HEK293 (cell line): ENCODE measurements at regions not wholly inside any gene's neighbourhood (a gene's known extent, or its start where the extent isn't known, plus 50 kb on each side); places are given as distances from the start of the nearest gene placed in this dataset.

Source experiments
- CTCF ChIA-PET: fragments of 350-600 bp; formaldehyde crosslinking; extraction: SDS; loops from one replicate; lab custom pipeline; 2021; ENCODE audit warnings: antibody characterized with exemption; lab: Yijun Ruan, JAX
- POLR2A ChIA-PET: fragments of 300-600 bp; formaldehyde crosslinking; extraction: SDS; loops from one replicate; lab custom pipeline; 2020; ENCODE audit warnings: antibody characterized with exemption, inconsistent platforms; lab: Yijun Ruan, JAX
- H3K27ac ChIP-seq: fragments of 200-500 bp; sonication (Bioruptor generic); 2 replicates; pipeline ENCODE4 v1.5.1; 2014; ENCODE audit warnings: low read depth, low read length, control low read depth, inconsistent platforms; ENCODE audit errors: extremely low read depth
- H3K36me3 ChIP-seq, 2 experiments: fragments of 200-500 bp in 1 of 2; sonication (Bioruptor generic) in 1 of 2; 1 replicate in 1 of 2; 2 replicates in 1 of 2; pipeline ENCODE4 v1.5.1; 2014 to 2017; ENCODE audit warnings: inconsistent platforms in 2 of 2, low read length in 2 of 2; ENCODE audit not compliant: control insufficient read depth in 2 of 2, insufficient read depth in 1 of 2
- H3K4me1 ChIP-seq: fragments of 200-500 bp; sonication (Bioruptor generic); 2 replicates; pipeline ENCODE4 v1.5.1; 2014; ENCODE audit warnings: mild to moderate bottlenecking, low read length, inconsistent platforms; ENCODE audit not compliant: control insufficient read depth, insufficient read depth
- H3K4me3 ChIP-seq: 2 replicates; pipeline ENCODE4 v1.5.1; 2011; ENCODE audit warnings: low read depth, mild to moderate bottlenecking, control low read depth, low read length, moderate library complexity
- H3K9me3 ChIP-seq: fragments of 200-500 bp; sonication (Bioruptor generic); 2 replicates; pipeline ENCODE4 v1.5.1; 2014; ENCODE audit warnings: low read depth, low read length, inconsistent platforms; ENCODE audit not compliant: control insufficient read depth, insufficient read depth
- HOXC10 ChIP-seq: sonication (generic); formaldehyde crosslinking; IDR thresholded peaks from 2 replicates; pipeline ENCODE4 v1.8.1; 2023; ENCODE audit warnings: mild to moderate bottlenecking, missing genetic modification reagents
- IKZF3 ChIP-seq: fragments of 450-650 bp; IDR thresholded peaks from 2 replicates; pipeline ENCODE4 v1.5.0; 2018; ENCODE audit warnings: missing biosample characterization, mild to moderate bottlenecking, missing genetic modification characterization, moderate library complexity
- KLF9 ChIP-seq: fragments of 450-650 bp; formaldehyde crosslinking; IDR thresholded peaks from 2 replicates; pipeline ENCODE4 v1.5.1; 2016; ENCODE audit warnings: missing biosample characterization, missing genetic modification characterization, low read depth
- SETDB1 ChIP-seq: IDR thresholded peaks from one replicate; pipeline ENCODE4 v1.6.1; 2017; ENCODE audit warnings: mild to moderate bottlenecking, low read length, moderate library complexity, mixed read lengths; ENCODE audit not compliant: insufficient read length
- SP7 ChIP-seq: fragments of 450-650 bp; formaldehyde crosslinking; IDR thresholded peaks from 2 replicates; pipeline ENCODE4 v1.5.1; 2016; ENCODE audit warnings: missing biosample characterization, missing genetic modification characterization
- WT1 ChIP-seq: fragments of 450-650 bp; formaldehyde crosslinking; IDR thresholded peaks from 2 replicates; pipeline ENCODE4 v1.5.1; 2016; ENCODE audit warnings: missing biosample characterization, missing genetic modification characterization
- ZBTB8A ChIP-seq: fragments of 450-650 bp; formaldehyde crosslinking; IDR thresholded peaks from 2 replicates; pipeline ENCODE4 v1.5.1; 2016; ENCODE audit warnings: missing biosample characterization, missing genetic modification characterization
- ZFP37 ChIP-seq: fragments of 450-650 bp; formaldehyde crosslinking; IDR thresholded peaks from 2 replicates; pipeline ENCODE4 v1.5.1; 2016; ENCODE audit warnings: missing biosample characterization, missing genetic modification characterization
- ZFP69B ChIP-seq: fragments of 450-650 bp; formaldehyde crosslinking; IDR thresholded peaks from 2 replicates; pipeline ENCODE4 v1.5.1; 2016; ENCODE audit warnings: missing biosample characterization, missing genetic modification characterization
- ZNF112 ChIP-seq: fragments of 450-650 bp; formaldehyde crosslinking; IDR thresholded peaks from 2 replicates; pipeline ENCODE4 v1.5.0; 2017; ENCODE audit warnings: missing biosample characterization, missing genetic modification characterization
- ZNF121 ChIP-seq: fragments of 450-650 bp; formaldehyde crosslinking; IDR thresholded peaks from 2 replicates; pipeline ENCODE4 v1.5.1; 2016; ENCODE audit warnings: missing biosample characterization, missing genetic modification characterization
- ZNF138 ChIP-seq: fragments of 450-650 bp; formaldehyde crosslinking; IDR thresholded peaks from 2 replicates; pipeline ENCODE4 v1.5.1; 2016; ENCODE audit warnings: missing biosample characterization, missing genetic modification characterization, borderline replicate concordance
- ZNF366 ChIP-seq: fragments of 450-650 bp; formaldehyde crosslinking; conservative IDR thresholded peaks from 2 replicates; pipeline ENCODE4 v1.5.1; 2016; ENCODE audit warnings: missing biosample characterization, missing genetic modification characterization
- ZNF404 ChIP-seq: fragments of 450-650 bp; formaldehyde crosslinking; IDR thresholded peaks from 2 replicates; pipeline ENCODE4 v1.5.1; 2017; ENCODE audit warnings: missing biosample characterization, missing genetic modification characterization
- ZNF426 ChIP-seq: fragments of 450-650 bp; formaldehyde crosslinking; IDR thresholded peaks from 2 replicates; pipeline ENCODE4 v1.5.1; 2017; ENCODE audit warnings: missing biosample characterization, missing genetic modification characterization, mild to moderate bottlenecking, inconsistent platforms, moderate library complexity
- ZNF624 ChIP-seq: fragments of 450-650 bp; formaldehyde crosslinking; IDR thresholded peaks from 2 replicates; pipeline ENCODE4 v1.5.1; 2017; ENCODE audit warnings: missing biosample characterization, missing genetic modification characterization
- ZNF660 ChIP-seq: fragments of 450-650 bp; IDR thresholded peaks from 2 replicates; pipeline ENCODE4 v1.5.1; 2018; ENCODE audit warnings: missing biosample characterization, mild to moderate bottlenecking, missing genetic modification characterization
- ZNF747 ChIP-seq: fragments of 450-650 bp; formaldehyde crosslinking; IDR thresholded peaks from 2 replicates; pipeline ENCODE4 v1.5.1; 2016; ENCODE audit warnings: missing biosample characterization, missing genetic modification characterization
- ZSCAN30 ChIP-seq: fragments of 450-650 bp; IDR thresholded peaks from 2 replicates; pipeline ENCODE4 v1.5.1; 2018; ENCODE audit warnings: missing biosample characterization, mild to moderate bottlenecking, missing genetic modification characterization, moderate library complexity
- TF ChIP-seq, protein P1 (sequence below): fragments of 450-650 bp; formaldehyde crosslinking; IDR thresholded peaks from 2 replicates; pipeline ENCODE4 v1.5.1; 2016; ENCODE audit warnings: missing biosample characterization, missing genetic modification characterization
- TF ChIP-seq, protein P2 (sequence below): fragments of 450-650 bp; formaldehyde crosslinking; conservative IDR thresholded peaks from 2 replicates; pipeline ENCODE4 v1.5.1; 2016; ENCODE audit warnings: low read depth, missing biosample characterization, missing genetic modification characterization
- TF ChIP-seq, protein P3 (sequence below): fragments of 450-650 bp; formaldehyde crosslinking; conservative IDR thresholded peaks from 2 replicates; pipeline ENCODE4 v1.5.1; 2016; ENCODE audit warnings: low read depth, missing biosample characterization, missing genetic modification characterization

DNA sequence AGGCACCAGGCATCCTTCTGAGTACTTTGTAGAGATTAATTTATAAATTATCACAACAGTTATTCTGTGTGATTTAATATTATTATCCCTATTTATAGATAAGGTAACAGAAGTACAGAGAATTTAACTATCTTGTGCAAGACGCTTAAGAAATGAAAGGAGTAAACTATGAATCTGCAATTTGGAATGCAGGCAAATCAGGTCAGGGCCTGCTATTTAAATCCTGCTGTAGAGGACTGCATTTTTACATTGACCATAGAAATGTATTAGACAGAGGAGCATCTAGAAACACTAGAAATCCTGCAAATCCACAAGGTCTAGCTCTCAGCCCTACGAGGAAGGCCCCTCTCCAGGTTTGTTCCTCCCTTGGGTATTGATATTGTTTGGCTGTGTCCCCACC is 336.2 kb downstream of the ETS1 start (continued):
- TF ChIP-seq, protein P1, sequence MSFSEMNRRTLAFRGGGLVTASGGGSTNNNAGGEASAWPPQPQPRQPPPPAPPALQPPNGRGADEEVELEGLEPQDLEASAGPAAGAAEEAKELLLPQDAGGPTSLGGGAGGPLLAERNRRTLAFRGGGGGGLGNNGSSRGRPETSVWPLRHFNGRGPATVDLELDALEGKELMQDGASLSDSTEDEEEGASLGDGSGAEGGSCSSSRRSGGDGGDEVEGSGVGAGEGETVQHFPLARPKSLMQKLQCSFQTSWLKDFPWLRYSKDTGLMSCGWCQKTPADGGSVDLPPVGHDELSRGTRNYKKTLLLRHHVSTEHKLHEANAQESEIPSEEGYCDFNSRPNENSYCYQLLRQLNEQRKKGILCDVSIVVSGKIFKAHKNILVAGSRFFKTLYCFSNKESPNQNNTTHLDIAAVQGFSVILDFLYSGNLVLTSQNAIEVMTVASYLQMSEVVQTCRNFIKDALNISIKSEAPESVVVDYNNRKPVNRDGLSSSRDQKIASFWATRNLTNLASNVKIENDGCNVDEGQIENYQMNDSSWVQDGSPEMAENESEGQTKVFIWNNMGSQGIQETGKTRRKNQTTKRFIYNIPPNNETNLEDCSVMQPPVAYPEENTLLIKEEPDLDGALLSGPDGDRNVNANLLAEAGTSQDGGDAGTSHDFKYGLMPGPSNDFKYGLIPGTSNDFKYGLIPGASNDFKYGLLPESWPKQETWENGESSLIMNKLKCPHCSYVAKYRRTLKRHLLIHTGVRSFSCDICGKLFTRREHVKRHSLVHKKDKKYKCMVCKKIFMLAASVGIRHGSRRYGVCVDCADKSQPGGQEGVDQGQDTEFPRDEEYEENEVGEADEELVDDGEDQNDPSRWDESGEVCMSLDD (tag by site-specific recombination): no peak
- no peak for TF ChIP-seq ZNF121
- TF ChIP-seq ZFP37: no peak
- no peak for TF ChIP-seq ZNF426 (tag by site-specific recombination)
- no peak for TF ChIP-seq SETDB1
- TF ChIP-seq ZBTB8A: no peak
- TF ChIP-seq ZNF660 (tag by site-specific recombination): no peak

DNA sequence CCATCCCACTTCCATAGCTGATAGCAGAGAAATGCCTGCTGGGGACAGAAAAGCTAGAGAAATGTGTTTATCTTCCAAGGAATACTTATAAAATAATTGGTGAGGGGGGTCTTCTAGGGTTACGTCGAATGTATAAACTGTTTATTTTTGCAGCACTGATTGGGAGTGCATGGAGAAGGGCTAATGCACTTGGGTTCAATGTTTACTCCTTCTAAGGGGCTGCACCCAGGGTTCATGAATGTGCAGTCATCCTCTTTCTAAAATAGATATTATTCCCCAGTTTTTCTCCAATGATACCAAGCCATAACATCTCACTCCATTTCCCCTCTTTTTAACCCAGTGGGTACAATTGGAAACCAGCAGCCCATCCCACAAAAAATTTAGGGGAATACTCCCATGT is 336.9 kb downstream of the ETS1 start:
- CTCF ChIA-PET: no interaction called here

DNA sequence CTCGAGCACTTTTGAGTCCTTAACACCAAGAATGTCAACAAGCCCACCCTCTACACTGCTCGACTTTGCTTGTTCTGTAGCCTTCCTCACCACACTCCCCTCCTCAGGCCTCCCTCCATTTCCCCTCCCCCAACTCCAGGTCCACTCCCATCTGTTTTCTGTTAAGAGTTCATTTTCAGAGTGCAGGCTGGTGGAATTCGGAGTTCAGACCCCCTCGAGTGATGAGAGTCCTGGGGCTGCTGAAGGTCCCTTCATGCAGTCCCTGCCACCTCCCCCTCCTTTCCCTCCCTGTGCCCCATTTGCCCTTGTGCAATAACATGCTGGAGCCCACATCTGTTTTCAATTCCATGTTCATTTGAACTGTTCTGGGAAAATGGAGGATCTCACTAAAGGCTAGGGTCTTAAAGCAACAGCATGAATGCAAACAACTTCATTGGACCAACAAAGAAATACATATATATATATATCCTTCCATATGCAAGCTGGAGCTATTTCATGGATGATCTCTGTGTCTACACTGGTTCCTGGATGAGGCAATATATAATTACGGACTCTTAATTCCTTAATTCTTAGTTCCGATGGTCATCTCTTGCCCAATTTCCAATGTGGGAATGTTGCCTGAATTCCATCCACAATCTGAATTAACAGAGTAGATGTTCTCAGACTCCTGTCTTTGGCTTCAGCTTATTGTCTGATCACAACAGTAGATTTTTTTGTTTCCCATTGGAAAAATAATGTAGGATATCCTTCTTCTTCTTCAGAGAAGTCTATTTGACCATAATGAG is 340.4 kb downstream of the ETS1 start:
- H3K36me3 ChIP-seq: no peaks in the 10 kb centered on the region
- CTCF ChIA-PET: no interaction called here
- H3K4me1 ChIP-seq: no peaks in the 10 kb centered on the region
- TF ChIP-seq WT1: no peak
- TF ChIP-seq IKZF3 (tag by site-specific recombination): no peak
- no peak for TF ChIP-seq ZSCAN30 (tag by site-specific recombination)
- TF ChIP-seq ZNF112: no peak
- TF ChIP-seq, protein P2, sequence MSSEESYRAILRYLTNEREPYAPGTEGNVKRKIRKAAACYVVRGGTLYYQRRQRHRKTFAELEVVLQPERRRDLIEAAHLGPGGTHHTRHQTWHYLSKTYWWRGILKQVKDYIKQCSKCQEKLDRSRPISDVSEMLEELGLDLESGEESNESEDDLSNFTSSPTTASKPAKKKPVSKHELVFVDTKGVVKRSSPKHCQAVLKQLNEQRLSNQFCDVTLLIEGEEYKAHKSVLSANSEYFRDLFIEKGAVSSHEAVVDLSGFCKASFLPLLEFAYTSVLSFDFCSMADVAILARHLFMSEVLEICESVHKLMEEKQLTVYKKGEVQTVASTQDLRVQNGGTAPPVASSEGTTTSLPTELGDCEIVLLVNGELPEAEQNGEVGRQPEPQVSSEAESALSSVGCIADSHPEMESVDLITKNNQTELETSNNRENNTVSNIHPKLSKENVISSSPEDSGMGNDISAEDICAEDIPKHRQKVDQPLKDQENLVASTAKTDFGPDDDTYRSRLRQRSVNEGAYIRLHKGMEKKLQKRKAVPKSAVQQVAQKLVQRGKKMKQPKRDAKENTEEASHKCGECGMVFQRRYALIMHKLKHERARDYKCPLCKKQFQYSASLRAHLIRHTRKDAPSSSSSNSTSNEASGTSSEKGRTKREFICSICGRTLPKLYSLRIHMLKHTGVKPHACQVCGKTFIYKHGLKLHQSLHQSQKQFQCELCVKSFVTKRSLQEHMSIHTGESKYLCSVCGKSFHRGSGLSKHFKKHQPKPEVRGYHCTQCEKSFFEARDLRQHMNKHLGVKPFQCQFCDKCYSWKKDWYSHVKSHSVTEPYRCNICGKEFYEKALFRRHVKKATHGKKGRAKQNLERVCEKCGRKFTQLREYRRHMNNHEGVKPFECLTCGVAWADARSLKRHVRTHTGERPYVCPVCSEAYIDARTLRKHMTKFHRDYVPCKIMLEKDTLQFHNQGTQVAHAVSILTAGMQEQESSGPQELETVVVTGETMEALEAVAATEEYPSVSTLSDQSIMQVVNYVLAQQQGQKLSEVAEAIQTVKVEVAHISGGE (tag by site-specific recombination): no peak
- TF ChIP-seq SP7: no peak
- TF ChIP-seq, all 188 proteins: peak for 0
- Histone ChIP-seq H3K9me3 (no peaks in the 10 kb centered on the region), H3K4me3 (no peak overlapping the region), H3K27ac (no peak overlapping the region)
- POLR2A ChIA-PET: no interaction called here

More for the DNA sequence above, 336.9 kb downstream of the ETS1 start:
- no peak overlapping the region for H3K27ac ChIP-seq
- no peak overlapping the region for H3K4me3 ChIP-seq
- no peaks in the 10 kb centered on the region for H3K9me3 ChIP-seq
- no peaks in the 10 kb centered on the region for H3K4me1 ChIP-seq
- POLR2A ChIA-PET: no interaction called here
- TF ChIP-seq SETDB1: no peak
- TF ChIP-seq ZFP69B (tag by site-specific recombination): no peak
- TF ChIP-seq KLF9: no peak
- TF ChIP-seq ZNF624 (tag by site-specific recombination): no peak
- no peak for TF ChIP-seq ZNF747 (tag by site-specific recombination)
- TF ChIP-seq, protein P3, sequence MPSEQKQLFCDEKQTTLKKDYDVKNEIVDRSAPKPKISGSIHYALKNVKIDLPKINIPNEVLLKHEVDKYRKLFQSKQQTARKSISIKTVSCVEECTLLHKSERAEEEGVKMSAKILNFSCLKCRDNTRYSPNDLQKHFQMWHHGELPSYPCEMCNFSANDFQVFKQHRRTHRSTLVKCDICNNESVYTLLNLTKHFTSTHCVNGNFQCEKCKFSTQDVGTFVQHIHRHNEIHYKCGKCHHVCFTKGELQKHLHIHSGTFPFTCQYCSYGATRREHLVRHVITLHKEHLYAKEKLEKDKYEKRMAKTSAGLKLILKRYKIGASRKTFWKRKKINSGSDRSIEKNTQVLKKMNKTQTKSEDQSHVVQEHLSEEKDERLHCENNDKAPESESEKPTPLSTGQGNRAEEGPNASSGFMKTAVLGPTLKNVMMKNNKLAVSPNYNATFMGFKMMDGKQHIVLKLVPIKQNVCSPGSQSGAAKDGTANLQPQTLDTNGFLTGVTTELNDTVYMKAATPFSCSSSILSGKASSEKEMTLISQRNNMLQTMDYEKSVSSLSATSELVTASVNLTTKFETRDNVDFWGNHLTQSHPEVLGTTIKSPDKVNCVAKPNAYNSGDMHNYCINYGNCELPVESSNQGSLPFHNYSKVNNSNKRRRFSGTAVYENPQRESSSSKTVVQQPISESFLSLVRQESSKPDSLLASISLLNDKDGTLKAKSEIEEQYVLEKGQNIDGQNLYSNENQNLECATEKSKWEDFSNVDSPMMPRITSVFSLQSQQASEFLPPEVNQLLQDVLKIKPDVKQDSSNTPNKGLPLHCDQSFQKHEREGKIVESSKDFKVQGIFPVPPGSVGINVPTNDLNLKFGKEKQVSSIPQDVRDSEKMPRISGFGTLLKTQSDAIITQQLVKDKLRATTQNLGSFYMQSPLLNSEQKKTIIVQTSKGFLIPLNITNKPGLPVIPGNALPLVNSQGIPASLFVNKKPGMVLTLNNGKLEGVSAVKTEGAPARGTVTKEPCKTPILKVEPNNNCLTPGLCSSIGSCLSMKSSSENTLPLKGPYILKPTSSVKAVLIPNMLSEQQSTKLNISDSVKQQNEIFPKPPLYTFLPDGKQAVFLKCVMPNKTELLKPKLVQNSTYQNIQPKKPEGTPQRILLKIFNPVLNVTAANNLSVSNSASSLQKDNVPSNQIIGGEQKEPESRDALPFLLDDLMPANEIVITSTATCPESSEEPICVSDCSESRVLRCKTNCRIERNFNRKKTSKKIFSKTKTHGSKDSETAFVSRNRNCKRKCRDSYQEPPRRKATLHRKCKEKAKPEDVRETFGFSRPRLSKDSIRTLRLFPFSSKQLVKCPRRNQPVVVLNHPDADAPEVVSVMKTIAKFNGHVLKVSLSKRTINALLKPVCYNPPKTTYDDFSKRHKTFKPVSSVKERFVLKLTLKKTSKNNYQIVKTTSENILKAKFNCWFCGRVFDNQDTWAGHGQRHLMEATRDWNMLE (tag by site-specific recombination): no peak
- no peak for TF ChIP-seq ZNF366 (tag by site-specific recombination)
- TF ChIP-seq ZNF404: no peak
- no peak for TF ChIP-seq ZNF138 (tag by site-specific recombination)
- no peak for TF ChIP-seq HOXC10 (CRISPR knock-in tag)
- no peaks in the 10 kb centered on the region for H3K36me3 ChIP-seq
